ENCODE measurements at regions not wholly inside any gene's neighbourhood (a gene's known extent, or its start where the extent isn't known, plus 50 kb on each side); places are given as distances from the start of the nearest gene placed in this dataset.

DNA sequence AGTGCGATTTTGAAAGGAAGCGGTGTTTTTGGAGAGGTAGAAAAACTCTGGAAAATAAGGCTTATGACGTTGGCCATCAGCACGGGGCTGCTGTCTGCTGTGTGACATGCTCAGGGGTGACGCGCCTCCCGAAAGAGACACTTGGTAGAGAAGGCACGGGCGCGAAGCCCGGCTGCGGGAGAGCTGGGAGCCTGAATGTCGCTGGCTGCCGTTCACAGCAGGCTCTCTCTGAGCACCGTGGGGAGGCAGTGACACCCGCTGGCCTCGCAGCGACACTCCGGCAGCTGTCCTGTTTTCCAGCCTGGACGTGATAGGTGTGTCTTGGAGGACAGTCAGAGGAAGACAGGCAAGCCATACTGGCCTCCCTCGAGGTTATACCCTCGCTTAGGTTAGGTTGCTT is 759.1 kb upstream of the RBFOX1 start:
- no peak for DNase-seq (ENCODE audit: low spot score in 2 of 2)
- Histone ChIP-seq H3K4me3 (no peak overlapping the region), H3K27ac (no peak overlapping the region), H3K4me1 (no peaks in the 10 kb centered on the region), H3K27me3 (no peaks in the 10 kb centered on the region), H3K36me3 (no peaks in the 10 kb centered on the region), H3K9me3 (no peaks in the 10 kb centered on the region)
- intact Hi-C loops (cut with DNase I; ENCODE audit: low total_unique reads) = no loop called here
- no peak for TF ChIP-seq POLR2A (IDR thresholded peaks at IDR 0.05)
- TF ChIP-seq POLR2AphosphoS5 (IDR thresholded peaks at IDR 0.05) = no peak
- TF ChIP-seq, protein P1, sequence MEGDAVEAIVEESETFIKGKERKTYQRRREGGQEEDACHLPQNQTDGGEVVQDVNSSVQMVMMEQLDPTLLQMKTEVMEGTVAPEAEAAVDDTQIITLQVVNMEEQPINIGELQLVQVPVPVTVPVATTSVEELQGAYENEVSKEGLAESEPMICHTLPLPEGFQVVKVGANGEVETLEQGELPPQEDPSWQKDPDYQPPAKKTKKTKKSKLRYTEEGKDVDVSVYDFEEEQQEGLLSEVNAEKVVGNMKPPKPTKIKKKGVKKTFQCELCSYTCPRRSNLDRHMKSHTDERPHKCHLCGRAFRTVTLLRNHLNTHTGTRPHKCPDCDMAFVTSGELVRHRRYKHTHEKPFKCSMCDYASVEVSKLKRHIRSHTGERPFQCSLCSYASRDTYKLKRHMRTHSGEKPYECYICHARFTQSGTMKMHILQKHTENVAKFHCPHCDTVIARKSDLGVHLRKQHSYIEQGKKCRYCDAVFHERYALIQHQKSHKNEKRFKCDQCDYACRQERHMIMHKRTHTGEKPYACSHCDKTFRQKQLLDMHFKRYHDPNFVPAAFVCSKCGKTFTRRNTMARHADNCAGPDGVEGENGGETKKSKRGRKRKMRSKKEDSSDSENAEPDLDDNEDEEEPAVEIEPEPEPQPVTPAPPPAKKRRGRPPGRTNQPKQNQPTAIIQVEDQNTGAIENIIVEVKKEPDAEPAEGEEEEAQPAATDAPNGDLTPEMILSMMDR (IDR thresholded peaks at IDR 0.05) = no peak

DNA sequence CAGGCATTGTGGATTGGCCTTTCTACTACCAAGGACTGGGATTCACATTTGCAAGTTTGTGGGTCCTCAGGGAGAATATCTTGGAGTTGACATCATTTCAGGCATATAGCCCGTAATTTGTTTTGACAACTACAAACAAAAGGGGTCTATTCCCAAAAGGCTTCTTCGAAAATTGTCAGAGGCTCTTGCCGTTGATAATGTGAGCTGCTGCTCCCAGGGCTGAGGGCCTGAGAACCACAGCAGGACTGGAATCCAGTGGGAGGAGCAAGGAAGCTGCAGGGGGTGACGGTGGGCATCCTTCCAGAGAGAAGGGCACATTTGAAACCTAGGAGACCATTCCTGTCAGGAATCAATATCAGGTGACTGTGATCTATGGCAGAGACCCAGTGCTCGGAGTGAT is 761.6 kb upstream of the RBFOX1 start:
- H3K9me3 ChIP-seq = no peaks in the 10 kb centered on the region
- TF ChIP-seq POLR2A (IDR thresholded peaks at IDR 0.05) (no peak), POLR2AphosphoS5 (IDR thresholded peaks at IDR 0.05) (no peak)
- TF ChIP-seq, protein P1 (IDR thresholded peaks at IDR 0.05) = no peak
- H3K36me3 ChIP-seq = no peaks in the 10 kb centered on the region
- H3K27ac ChIP-seq = no peak overlapping the region
- intact Hi-C loops (cut with DNase I; ENCODE audit: low total_unique reads) = no loop called here
- DNase-seq (ENCODE audit: low spot score in 2 of 2) = no peak
- no peaks in the 10 kb centered on the region for H3K27me3 ChIP-seq
- no peaks in the 10 kb centered on the region for H3K4me1 ChIP-seq
- no peak overlapping the region for H3K4me3 ChIP-seq

DNA sequence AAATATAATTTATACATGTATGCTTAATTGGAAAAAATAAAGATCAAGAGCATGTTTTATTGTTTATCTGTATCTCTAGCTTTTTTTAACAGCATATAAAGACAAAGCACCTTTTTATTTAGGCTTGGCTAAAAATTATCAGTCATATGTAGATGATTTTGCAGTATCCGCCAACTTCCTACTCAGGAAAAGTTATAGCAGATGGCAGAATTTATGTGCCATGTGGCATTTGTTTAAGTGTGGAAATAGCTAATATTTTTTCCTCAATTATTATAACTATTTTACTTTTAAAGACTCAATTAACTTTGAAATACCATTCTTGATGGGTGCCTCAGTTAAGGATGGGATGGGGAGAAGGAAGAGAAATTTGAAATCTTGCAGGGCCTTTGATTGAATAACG is 762.1 kb upstream of the RBFOX1 start:
- H3K4me3 ChIP-seq = no peak overlapping the region
- TF ChIP-seq, protein P1 (IDR thresholded peaks at IDR 0.05) = no peak
- TF ChIP-seq POLR2AphosphoS5 (IDR thresholded peaks at IDR 0.05) (no peak), POLR2A (IDR thresholded peaks at IDR 0.05) (no peak)

DNA sequence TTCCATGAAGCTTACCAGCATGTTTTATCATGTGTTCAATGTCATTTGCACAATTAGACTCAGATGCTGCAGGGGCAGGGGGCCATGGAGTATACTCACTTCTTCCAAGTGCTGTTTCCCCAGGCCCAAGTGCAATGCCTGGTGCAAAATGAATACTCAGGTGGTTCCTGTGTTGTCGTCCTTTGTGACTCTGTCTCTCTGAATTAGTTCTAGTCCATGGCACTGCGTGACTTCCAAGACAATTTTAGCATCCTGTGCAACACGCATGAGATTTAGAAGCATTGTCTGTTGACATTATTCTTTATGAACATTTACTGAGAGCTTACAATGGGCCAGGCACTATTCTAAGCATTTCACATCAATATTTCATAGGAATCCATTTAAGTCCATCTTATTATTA is 769.7 kb upstream of the RBFOX1 start:
- intact Hi-C loops (cut with DNase I; ENCODE audit: low total_unique reads) = no loop called here
- DNase-seq (ENCODE audit: low spot score in 2 of 2) = no peak
- H3K4me1 ChIP-seq = no peaks in the 10 kb centered on the region
- TF ChIP-seq, protein P1 (IDR thresholded peaks at IDR 0.05) = no peak
- TF ChIP-seq POLR2AphosphoS5 (IDR thresholded peaks at IDR 0.05) = no peak
- no peak for TF ChIP-seq POLR2A (IDR thresholded peaks at IDR 0.05)
- no peak overlapping the region for H3K27ac ChIP-seq
- no peaks in the 10 kb centered on the region for H3K36me3 ChIP-seq
- no peaks in the 10 kb centered on the region for H3K27me3 ChIP-seq
- H3K4me3 ChIP-seq = no peak overlapping the region
- H3K9me3 ChIP-seq = no peaks in the 10 kb centered on the region

More for the DNA sequence above, 762.1 kb upstream of the RBFOX1 start:
- DNase-seq (ENCODE audit: low spot score in 2 of 2) = no peak
- H3K27ac ChIP-seq = no peak overlapping the region
- no peaks in the 10 kb centered on the region for H3K9me3 ChIP-seq
- H3K4me1 ChIP-seq = no peaks in the 10 kb centered on the region
- no peaks in the 10 kb centered on the region for H3K36me3 ChIP-seq
- intact Hi-C loops (cut with DNase I; ENCODE audit: low total_unique reads) = no loop called here
- H3K27me3 ChIP-seq = no peaks in the 10 kb centered on the region

DNA sequence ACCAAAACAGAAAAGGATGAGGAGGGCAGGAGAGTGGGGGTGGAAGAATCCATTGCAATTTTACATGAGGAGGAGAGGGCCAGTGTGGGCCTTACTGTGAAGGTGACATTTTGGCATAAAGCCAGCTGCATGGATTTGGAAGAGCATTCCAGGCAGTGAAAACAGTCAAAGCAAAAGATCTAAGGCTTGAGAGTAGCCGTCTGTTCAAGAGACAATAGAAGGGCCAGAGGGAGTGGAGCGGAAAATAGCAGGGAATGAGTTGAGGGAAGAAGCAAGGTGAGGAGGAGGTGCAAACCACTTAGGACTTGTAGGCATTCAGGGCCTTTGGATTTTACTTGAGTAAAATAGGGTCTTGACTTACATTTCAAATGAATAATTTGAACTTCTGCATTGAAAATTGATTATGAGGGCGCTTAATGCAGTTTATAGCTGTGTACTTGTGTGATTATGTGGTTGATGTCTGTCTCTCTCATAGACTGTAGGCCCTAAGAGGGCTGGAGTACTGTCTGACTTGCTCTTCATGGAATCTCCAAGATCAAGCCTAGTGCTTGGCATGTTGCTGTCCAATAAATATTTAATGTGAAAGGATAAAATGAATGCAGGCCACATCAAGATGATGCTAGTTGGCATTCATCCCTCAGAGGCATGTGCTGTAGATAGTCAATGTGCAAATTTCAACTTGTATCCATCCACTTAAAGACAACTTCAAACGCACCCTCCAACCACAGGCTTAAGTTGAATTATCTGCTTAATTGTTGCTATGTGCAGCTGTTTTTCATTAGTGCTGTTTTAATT is 772.1 kb upstream of the RBFOX1 start:
- DNase-seq (ENCODE audit: low spot score in 2 of 2) = no peak
- Histone ChIP-seq H3K27ac (no peak overlapping the region), H3K27me3 (no peaks in the 10 kb centered on the region), H3K36me3 (no peaks in the 10 kb centered on the region), H3K4me3 (no peak overlapping the region), H3K4me1 (no peaks in the 10 kb centered on the region), H3K9me3 (no peaks in the 10 kb centered on the region)
- intact Hi-C loops (cut with DNase I; ENCODE audit: low total_unique reads) = no loop called here
- no peak for TF ChIP-seq POLR2AphosphoS5 (IDR thresholded peaks at IDR 0.05)
- TF ChIP-seq, protein P1 (IDR thresholded peaks at IDR 0.05) = no peak
- no peak for TF ChIP-seq POLR2A (IDR thresholded peaks at IDR 0.05)

Data from breast epithelium (tissue), 4 donors.